GM12878 (cell line): ENCODE measurements at regions not wholly inside any gene's neighbourhood (a gene's known extent, or its start where the extent isn't known, plus 50 kb on each side); places are given as distances from the start of the nearest gene placed in this dataset.

Source experiments
- CREB1 ChIP-seq: IDR thresholded peaks from 2 replicates; pipeline ENCODE4 v1.6.1; 2012; ENCODE audit warnings: low read depth, mild to moderate bottlenecking, inconsistent platforms
- EP300 ChIP-seq, 2 experiments: fragments of 150-350 bp in 1 of 2; IDR thresholded peaks; 2 replicates each; pipeline ENCODE4 v1.6.1; 2011 to 2012; ENCODE audit warnings: low read depth in 2 of 2, low read length in 2 of 2, borderline replicate concordance in 1 of 2, improper control_type of control experiment in 1 of 2, inconsistent platforms in 1 of 2; ENCODE audit not compliant: control insufficient read depth in 1 of 2
- EZH2 ChIP-seq: IDR thresholded peaks from 2 replicates; pipeline ENCODE4 v1.6.1; 2012; ENCODE audit warnings: low read depth, mild to moderate bottlenecking, control low read depth, inconsistent platforms, low read length, borderline replicate concordance; ENCODE audit not compliant: control insufficient read depth
- HDAC2 ChIP-seq: fragments of 200-600 bp; sonication (generic); IDR thresholded peaks from 2 replicates; pipeline ENCODE4 v1.6.1; 2017
- IKZF2 ChIP-seq, 2 experiments: fragments of 450-650 bp; IDR thresholded peaks; 2 replicates each; pipeline ENCODE4 v1.6.1; 2017; ENCODE audit warnings: mild to moderate bottlenecking in 2 of 2, moderate library complexity in 2 of 2
- MYC ChIP-seq: IDR thresholded peaks from 2 replicates; pipeline ENCODE4 v1.6.1; 2011; ENCODE audit warnings: mild to moderate bottlenecking, low read length, moderate library complexity, inconsistent platforms; ENCODE audit not compliant: insufficient read depth, insufficient replicate concordance, insufficient read length, severe bottlenecking
- POLR2A ChIP-seq: IDR thresholded peaks from 2 replicates; pipeline ENCODE4 v1.6.1; 2011; ENCODE audit warnings: low read depth, mild to moderate bottlenecking, low read length
- POLR2AphosphoS5 ChIP-seq: IDR thresholded peaks from 2 replicates; pipeline ENCODE4 v1.6.1; 2011; ENCODE audit warnings: mild to moderate bottlenecking, low read length, inconsistent platforms
- SMC3 ChIP-seq: IDR thresholded peaks from 2 replicates; pipeline ENCODE4 v1.6.1; 2011; ENCODE audit warnings: low read length, improper control_type of control experiment, borderline replicate concordance
- SRF ChIP-seq, 2 experiments: IDR thresholded peaks; 2 replicates each; pipeline ENCODE4 v1.6.1; 2011; ENCODE audit warnings: low read depth in 2 of 2, low read length in 2 of 2, mild to moderate bottlenecking in 1 of 2, moderate library complexity in 1 of 2
- TF ChIP-seq, protein P1 (sequence below), 3 experiments: IDR thresholded peaks in 2 of 3; conservative IDR thresholded peaks in 1 of 3; 2 replicates each; pipeline ENCODE4 v1.5.1; 2011; ENCODE audit warnings: low read depth in 3 of 3, low read length in 3 of 3, mild to moderate bottlenecking in 3 of 3, control low read depth in 2 of 3, moderate library complexity in 2 of 3, inconsistent platforms in 1 of 3, mixed read lengths in 1 of 3; ENCODE audit not compliant: control insufficient read depth in 2 of 3, insufficient read depth in 1 of 3; ENCODE audit errors: extremely low read depth in 1 of 3
- TF ChIP-seq, protein P2 (sequence below): fragments of 450-650 bp; formaldehyde crosslinking; IDR thresholded peaks from 2 replicates; pipeline ENCODE4 v1.4.0; 2022; ENCODE audit warnings: mild to moderate bottlenecking, moderate library complexity
- TF ChIP-seq, protein P3 (sequence below): IDR thresholded peaks from 2 replicates; pipeline ENCODE4 v1.6.1; 2012; ENCODE audit warnings: low read depth, low read length, improper control_type of control experiment

DNA sequence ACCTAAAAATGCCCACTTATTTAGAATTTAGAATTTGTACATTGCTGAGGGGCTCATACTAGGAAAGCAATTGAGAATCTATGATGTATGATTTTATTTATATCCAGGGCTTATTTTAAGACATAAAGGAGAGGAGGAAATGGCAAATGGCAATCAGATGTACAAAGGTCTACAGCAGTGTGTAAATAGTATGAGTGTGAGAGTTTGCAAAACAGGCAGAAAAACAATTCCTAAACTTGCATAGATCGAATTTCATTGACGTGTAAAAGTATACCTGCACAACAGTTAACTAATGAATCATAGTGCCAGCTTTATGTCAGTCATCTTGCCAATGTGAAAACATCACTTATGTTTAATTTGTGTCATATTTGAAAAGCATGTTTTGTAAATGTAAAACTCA, 718.7 kb upstream of the GCFC2 start:
- TF ChIP-seq, protein P1, sequence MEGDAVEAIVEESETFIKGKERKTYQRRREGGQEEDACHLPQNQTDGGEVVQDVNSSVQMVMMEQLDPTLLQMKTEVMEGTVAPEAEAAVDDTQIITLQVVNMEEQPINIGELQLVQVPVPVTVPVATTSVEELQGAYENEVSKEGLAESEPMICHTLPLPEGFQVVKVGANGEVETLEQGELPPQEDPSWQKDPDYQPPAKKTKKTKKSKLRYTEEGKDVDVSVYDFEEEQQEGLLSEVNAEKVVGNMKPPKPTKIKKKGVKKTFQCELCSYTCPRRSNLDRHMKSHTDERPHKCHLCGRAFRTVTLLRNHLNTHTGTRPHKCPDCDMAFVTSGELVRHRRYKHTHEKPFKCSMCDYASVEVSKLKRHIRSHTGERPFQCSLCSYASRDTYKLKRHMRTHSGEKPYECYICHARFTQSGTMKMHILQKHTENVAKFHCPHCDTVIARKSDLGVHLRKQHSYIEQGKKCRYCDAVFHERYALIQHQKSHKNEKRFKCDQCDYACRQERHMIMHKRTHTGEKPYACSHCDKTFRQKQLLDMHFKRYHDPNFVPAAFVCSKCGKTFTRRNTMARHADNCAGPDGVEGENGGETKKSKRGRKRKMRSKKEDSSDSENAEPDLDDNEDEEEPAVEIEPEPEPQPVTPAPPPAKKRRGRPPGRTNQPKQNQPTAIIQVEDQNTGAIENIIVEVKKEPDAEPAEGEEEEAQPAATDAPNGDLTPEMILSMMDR (IDR thresholded peaks at IDR 0.05 in 2 of 3, conservative IDR thresholded peaks at IDR 0.05 in 1 of 3; ENCODE audit: control insufficient read depth in 2 of 3, extremely low read depth in 1 of 3, insufficient read depth in 1 of 3, low read depth in 3 of 3, low read length in 3 of 3), result no peak
- TF ChIP-seq, protein P2, sequence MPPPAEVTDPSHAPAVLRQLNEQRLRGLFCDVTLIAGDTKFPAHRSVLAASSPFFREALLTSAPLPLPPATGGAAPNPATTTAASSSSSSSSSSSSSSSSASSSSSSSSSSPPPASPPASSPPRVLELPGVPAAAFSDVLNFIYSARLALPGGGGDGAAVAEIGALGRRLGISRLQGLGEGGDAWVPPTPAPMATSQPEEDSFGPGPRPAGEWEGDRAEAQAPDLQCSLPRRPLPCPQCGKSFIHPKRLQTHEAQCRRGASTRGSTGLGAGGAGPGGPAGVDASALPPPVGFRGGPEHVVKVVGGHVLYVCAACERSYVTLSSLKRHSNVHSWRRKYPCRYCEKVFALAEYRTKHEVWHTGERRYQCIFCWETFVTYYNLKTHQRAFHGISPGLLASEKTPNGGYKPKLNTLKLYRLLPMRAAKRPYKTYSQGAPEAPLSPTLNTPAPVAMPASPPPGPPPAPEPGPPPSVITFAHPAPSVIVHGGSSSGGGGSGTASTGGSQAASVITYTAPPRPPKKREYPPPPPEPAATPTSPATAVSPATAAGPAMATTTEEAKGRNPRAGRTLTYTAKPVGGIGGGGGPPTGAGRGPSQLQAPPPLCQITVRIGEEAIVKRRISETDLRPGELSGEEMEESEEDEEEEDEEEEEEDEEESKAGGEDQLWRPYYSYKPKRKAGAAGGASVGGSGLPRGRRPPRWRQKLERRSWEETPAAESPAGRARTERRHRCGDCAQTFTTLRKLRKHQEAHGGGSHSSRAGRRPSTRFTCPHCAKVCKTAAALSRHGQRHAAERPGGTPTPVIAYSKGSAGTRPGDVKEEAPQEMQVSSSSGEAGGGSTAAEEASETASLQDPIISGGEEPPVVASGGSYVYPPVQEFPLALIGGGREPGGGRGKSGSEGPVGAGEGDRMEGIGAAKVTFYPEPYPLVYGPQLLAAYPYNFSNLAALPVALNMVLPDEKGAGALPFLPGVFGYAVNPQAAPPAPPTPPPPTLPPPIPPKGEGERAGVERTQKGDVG (CRISPR knock-in tag), result no peak
- TF ChIP-seq POLR2AphosphoS5 (no peak), SMC3 (no peak), MYC (no peak), CREB1 (no peak), EP300 (IDR thresholded peaks at IDR 0.05; ENCODE audit: borderline replicate concordance in 1 of 2, control insufficient read depth in 1 of 2, low read depth in 2 of 2, low read length in 2 of 2) (no peak), IKZF2 (IDR thresholded peaks at IDR 0.05) (no peak), SRF (IDR thresholded peaks at IDR 0.05; ENCODE audit: low read depth in 2 of 2, low read length in 2 of 2) (no peak), HDAC2 (no peak), POLR2A (no peak), EZH2 (no peak)
- TF ChIP-seq, protein P3, sequence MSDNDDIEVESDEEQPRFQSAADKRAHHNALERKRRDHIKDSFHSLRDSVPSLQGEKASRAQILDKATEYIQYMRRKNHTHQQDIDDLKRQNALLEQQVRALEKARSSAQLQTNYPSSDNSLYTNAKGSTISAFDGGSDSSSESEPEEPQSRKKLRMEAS, result no peak
